ENCODE measurements at regions not wholly inside any gene's neighbourhood (a gene's known extent, or its start where the extent isn't known, plus 50 kb on each side); places are given as distances from the start of the nearest gene placed in this dataset.

DNA sequence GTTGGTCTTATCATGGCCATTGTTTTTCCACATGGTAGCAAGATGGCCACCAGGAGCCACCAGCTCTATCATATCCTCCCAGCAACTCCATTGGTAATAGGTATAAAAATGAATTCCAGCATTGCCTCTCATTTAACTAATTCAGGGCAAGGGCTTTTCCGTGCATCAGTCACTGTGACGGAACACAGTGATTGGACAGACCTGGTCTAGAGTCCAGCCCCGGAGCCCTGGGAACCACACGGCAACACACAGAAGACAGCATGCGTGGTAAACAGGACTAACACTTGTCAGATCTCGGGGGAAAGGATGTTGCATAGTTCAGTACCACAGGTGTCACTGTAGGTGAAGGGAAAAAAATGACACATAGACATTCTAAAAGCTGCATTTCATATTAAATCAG, 638.0 kb upstream of the RBFOX1 start:
- TF ChIP-seq YY1 (IDR thresholded peaks at IDR 0.05; ENCODE audit: insufficient read depth, insufficient read length) (no peak), ZNF274 (IDR thresholded peaks at IDR 0.05; ENCODE audit: low read depth, low read length) (no peak)
